ENCODE measurements at regions not wholly inside any gene's neighbourhood (a gene's known extent, or its start where the extent isn't known, plus 50 kb on each side); places are given as distances from the start of the nearest gene placed in this dataset.

- no peak for TF ChIP-seq HOXA5 (CRISPR knock-in tag; IDR thresholded peaks at IDR 0.05)
- TF ChIP-seq NR2C2 (CRISPR knock-in tag; IDR thresholded peaks at IDR 0.05; ENCODE audit: borderline replicate concordance) = peak; percentile 56; the same call in 1 of the 2 replicates
- TF ChIP-seq THYN1 (CRISPR knock-in tag; IDR thresholded peaks at IDR 0.05; ENCODE audit: borderline replicate concordance, low read depth) = no peak
- TF ChIP-seq ZNF782 (CRISPR knock-in tag; IDR thresholded peaks at IDR 0.05; ENCODE audit: borderline replicate concordance) = no peak
- no peak for TF ChIP-seq ZNF557 (CRISPR knock-in tag; IDR thresholded peaks at IDR 0.05)
- no peak for TF ChIP-seq ZSCAN25 (CRISPR knock-in tag; IDR thresholded peaks at IDR 0.05)
- no peak for TF ChIP-seq XBP1 (CRISPR knock-in tag; IDR thresholded peaks at IDR 0.05)
- TF ChIP-seq RARA (CRISPR knock-in tag; IDR thresholded peaks at IDR 0.05) = peak; percentile 64
- TF ChIP-seq ZNF7 (CRISPR knock-in tag; IDR thresholded peaks at IDR 0.05) = no peak
- TF ChIP-seq, protein P1, sequence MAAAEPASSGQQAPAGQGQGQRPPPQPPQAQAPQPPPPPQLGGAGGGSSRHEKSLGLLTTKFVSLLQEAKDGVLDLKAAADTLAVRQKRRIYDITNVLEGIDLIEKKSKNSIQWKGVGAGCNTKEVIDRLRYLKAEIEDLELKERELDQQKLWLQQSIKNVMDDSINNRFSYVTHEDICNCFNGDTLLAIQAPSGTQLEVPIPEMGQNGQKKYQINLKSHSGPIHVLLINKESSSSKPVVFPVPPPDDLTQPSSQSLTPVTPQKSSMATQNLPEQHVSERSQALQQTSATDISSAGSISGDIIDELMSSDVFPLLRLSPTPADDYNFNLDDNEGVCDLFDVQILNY (CRISPR knock-in tag; conservative IDR thresholded peaks at IDR 0.05) = no peak
- no peak for TF ChIP-seq DMTF1 (CRISPR knock-in tag; IDR thresholded peaks at IDR 0.05)
- TF ChIP-seq MTA1 (CRISPR knock-in tag; IDR thresholded peaks at IDR 0.05; ENCODE audit: borderline replicate concordance) = no peak
- no peak for TF ChIP-seq ZNF530 (CRISPR knock-in tag; IDR thresholded peaks at IDR 0.05; ENCODE audit: low read depth)
- no peak for TF ChIP-seq KLF12 (CRISPR knock-in tag; IDR thresholded peaks at IDR 0.05; ENCODE audit: borderline replicate concordance)
- TF ChIP-seq LBX2 (CRISPR knock-in tag; IDR thresholded peaks at IDR 0.05; ENCODE audit: borderline replicate concordance) = no peak
- TF ChIP-seq SIX1 (CRISPR knock-in tag; IDR thresholded peaks at IDR 0.05; ENCODE audit: borderline replicate concordance) = peak; percentile 99
- no peak for TF ChIP-seq ZFX (CRISPR knock-in tag; IDR thresholded peaks at IDR 0.05; ENCODE audit: low read depth)
- TF ChIP-seq NPAS2 (CRISPR knock-in tag; IDR thresholded peaks at IDR 0.05; ENCODE audit: borderline replicate concordance) = no peak
- TF ChIP-seq, protein P2, sequence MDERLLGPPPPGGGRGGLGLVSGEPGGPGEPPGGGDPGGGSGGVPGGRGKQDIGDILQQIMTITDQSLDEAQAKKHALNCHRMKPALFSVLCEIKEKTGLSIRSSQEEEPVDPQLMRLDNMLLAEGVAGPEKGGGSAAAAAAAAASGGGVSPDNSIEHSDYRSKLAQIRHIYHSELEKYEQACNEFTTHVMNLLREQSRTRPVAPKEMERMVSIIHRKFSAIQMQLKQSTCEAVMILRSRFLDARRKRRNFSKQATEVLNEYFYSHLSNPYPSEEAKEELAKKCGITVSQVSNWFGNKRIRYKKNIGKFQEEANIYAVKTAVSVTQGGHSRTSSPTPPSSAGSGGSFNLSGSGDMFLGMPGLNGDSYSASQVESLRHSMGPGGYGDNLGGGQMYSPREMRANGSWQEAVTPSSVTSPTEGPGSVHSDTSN (CRISPR knock-in tag; IDR thresholded peaks at IDR 0.05) = no peak
- no peak for TF ChIP-seq KDM3A (CRISPR knock-in tag; IDR thresholded peaks at IDR 0.05; ENCODE audit: low read depth)
- peak; percentile 93 for TF ChIP-seq PPARG (CRISPR knock-in tag; conservative IDR thresholded peaks at IDR 0.05)
- no peak for TF ChIP-seq STAT5B (CRISPR knock-in tag; IDR thresholded peaks at IDR 0.05)
- TF ChIP-seq ZNF775 (CRISPR knock-in tag; IDR thresholded peaks at IDR 0.05; ENCODE audit: borderline replicate concordance) = no peak
- TF ChIP-seq TAF15 (IDR thresholded peaks at IDR 0.05; ENCODE audit: low read depth, low read length, poor library complexity, severe bottlenecking) = no peak
- TF ChIP-seq ZNF329 (CRISPR knock-in tag; IDR thresholded peaks at IDR 0.05; ENCODE audit: low read depth) = no peak
- TF ChIP-seq ZNF205 (CRISPR knock-in tag; IDR thresholded peaks at IDR 0.05) = no peak
- TF ChIP-seq SAP130 (CRISPR knock-in tag; IDR thresholded peaks at IDR 0.05; ENCODE audit: low read depth) = peak; percentile 56
These were observed 72.2 kb upstream of the DPT start (continued) for GRCh38 chr1:168801032-168801745.
